H1 (cell line): ENCODE measurements at regions not wholly inside any gene's neighbourhood (a gene's known extent, or its start where the extent isn't known, plus 50 kb on each side); places are given as distances from the start of the nearest gene placed in this dataset.

Source experiments
- CTCF ChIA-PET: fragments of 300-600 bp; sonication (Branson Sonifier 250); formaldehyde crosslinking; loops from one replicate; lab custom pipeline; 2021; ENCODE audit not compliant: partially characterized antibody; lab: Charles Lee
- POLR2A ChIA-PET: fragments of 300-600 bp; sonication (Branson Sonifier 250); formaldehyde crosslinking; loops from one replicate; lab custom pipeline; 2021; ENCODE audit warnings: inconsistent platforms; ENCODE audit not compliant: partially characterized antibody; lab: Charles Lee
- DNase-seq, 2 experiments: peaks; one replicate each; pipeline versions ENCODE4 v3.0.0 to v3.0.0-alpha.2; 2010 to 2022; ENCODE audit warnings: low spot score in 2 of 2, low read depth in 1 of 2, mixed read lengths in 1 of 2
- FAIRE-seq: peaks from 2 replicates; lab custom pipeline; 2011; peaks lifted over from hg19 to GRCh38; lab: Jason Lieb, UNC
- H2AFZ ChIP-seq: 2 replicates; pipeline ENCODE4 v1.8.1; 2012; ENCODE audit warnings: low read length, inconsistent platforms
- H2AK5ac ChIP-seq: 2 replicates; pipeline ENCODE4 v1.6.1; 2013; ENCODE audit warnings: low read depth, low read length
- H2BK120ac ChIP-seq: replicated peaks from 2 replicates; pipeline ENCODE3; 2013; ENCODE audit warnings: low read depth, low read length, inconsistent platforms
- H2BK12ac ChIP-seq: 2 replicates; pipeline ENCODE4 v1.6.1; 2013; ENCODE audit warnings: low read depth, low read length
- H2BK15ac ChIP-seq: 2 replicates; pipeline ENCODE4 v1.6.1; 2013; ENCODE audit warnings: low read length
- H2BK20ac ChIP-seq: 2 replicates; pipeline ENCODE4 v1.6.1; 2013; ENCODE audit warnings: low read length
- H2BK5ac ChIP-seq: 2 replicates; pipeline ENCODE4 v1.6.1; 2013; ENCODE audit warnings: low read depth, low read length
- H3K14ac ChIP-seq: 2 replicates; pipeline ENCODE4 v1.6.1; 2013; ENCODE audit warnings: inconsistent platforms; ENCODE audit not compliant: insufficient read length
- H3K18ac ChIP-seq: 2 replicates; pipeline ENCODE4 v1.6.1; 2013; ENCODE audit warnings: low read length; ENCODE audit errors: extremely low read depth
- H3K23ac ChIP-seq: 2 replicates; pipeline ENCODE4 v1.6.1; 2013; ENCODE audit warnings: inconsistent platforms; ENCODE audit not compliant: insufficient read length
- H3K23me2 ChIP-seq: 2 replicates; pipeline ENCODE4 v1.6.1; 2013; ENCODE audit warnings: low read depth, low read length
- H3K27ac ChIP-seq: 2 replicates; pipeline ENCODE4 v1.6.1; 2011; ENCODE audit warnings: low read depth, low read length, inconsistent platforms
- H3K27me3 ChIP-seq, 4 experiments: replicated peaks in 1 of 4; 1 replicate in 1 of 4; 2 replicates in 3 of 4; pipeline versions ENCODE4 v1.6.1 to v1.8.1; 2011 to 2013; ENCODE audit warnings: low read length in 3 of 4, mild to moderate bottlenecking in 3 of 4, inconsistent platforms in 2 of 4, mixed read lengths in 2 of 4, moderate library complexity in 1 of 4; ENCODE audit not compliant: control insufficient read depth in 3 of 4, insufficient read depth in 3 of 4; ENCODE audit errors: extremely low read depth in 1 of 4
- H3K36me3 ChIP-seq, 4 experiments: 2 replicates each; pipeline versions ENCODE4 v1.6.1 to v1.8.1; 2011 to 2013; ENCODE audit warnings: mild to moderate bottlenecking in 4 of 4, low read length in 3 of 4, moderate library complexity in 2 of 4, control low read depth in 1 of 4, inconsistent platforms in 1 of 4; ENCODE audit not compliant: insufficient read depth in 4 of 4, control insufficient read depth in 2 of 4
- H3K4ac ChIP-seq: replicated peaks from 2 replicates; pipeline ENCODE3; 2013; ENCODE audit warnings: low read length, low read depth, mixed read lengths, inconsistent platforms; ENCODE audit not compliant: insufficient read length
- H3K4me1 ChIP-seq, 4 experiments: replicated peaks in 1 of 4; 1 replicate in 1 of 4; 2 replicates in 3 of 4; pipeline versions ENCODE4 v1.6.1 to v1.8.1; 2011 to 2013; ENCODE audit warnings: low read length in 3 of 4, inconsistent platforms in 2 of 4, mixed read lengths in 1 of 4; ENCODE audit not compliant: insufficient read depth in 4 of 4, control insufficient read depth in 3 of 4
- H3K4me2 ChIP-seq, 2 experiments: 2 replicates each; pipeline versions ENCODE4 v1.6.1 to v1.8.1; 2011 to 2013; ENCODE audit warnings: low read depth in 2 of 2, low read length in 2 of 2, control low read depth in 1 of 2, inconsistent platforms in 1 of 2, mild to moderate bottlenecking in 1 of 2; ENCODE audit not compliant: insufficient read depth in 1 of 2
- H3K4me3 ChIP-seq, 4 experiments: fragments of 200-600, 300-600 bp in 1 of 4; sonication (generic), shearing (Covaris generic), sonication (Bioruptor Twin) in 1 of 4; 2 replicates each; pipeline versions ENCODE4 v1.5.1 to v1.8.1; 2011 to 2016; ENCODE audit warnings: low read length in 4 of 4, low read depth in 3 of 4, control low read depth in 2 of 4, inconsistent platforms in 2 of 4, mild to moderate bottlenecking in 2 of 4, mixed read lengths in 1 of 4, moderate library complexity in 1 of 4; ENCODE audit not compliant: insufficient read depth in 2 of 4; ENCODE audit errors: extremely low read depth in 1 of 4
- H3K56ac ChIP-seq: replicated peaks from 2 replicates; pipeline ENCODE3; 2013; ENCODE audit warnings: low read depth, mild to moderate bottlenecking, mixed read lengths, low read length, inconsistent platforms; ENCODE audit not compliant: insufficient read length
- H3K79me1 ChIP-seq: 2 replicates; pipeline ENCODE4 v1.6.1; 2013; ENCODE audit warnings: low read depth, low read length, control low read depth
- H3K79me2 ChIP-seq, 2 experiments: 2 replicates each; pipeline versions ENCODE4 v1.6.1 to v1.8.1; 2012 to 2013; ENCODE audit warnings: low read length in 2 of 2, mild to moderate bottlenecking in 2 of 2, inconsistent platforms in 1 of 2; ENCODE audit not compliant: insufficient read depth in 2 of 2, control insufficient read depth in 1 of 2
- H3K9ac ChIP-seq, 4 experiments: replicated peaks in 1 of 4; 1 replicate in 1 of 4; 2 replicates in 3 of 4; pipeline versions ENCODE4 v1.6.1 to v1.8.1; 2011 to 2013; ENCODE audit warnings: low read depth in 3 of 4, low read length in 3 of 4, control low read depth in 2 of 4, mild to moderate bottlenecking in 2 of 4, moderate library complexity in 2 of 4, inconsistent platforms in 1 of 4; ENCODE audit errors: extremely low read depth in 1 of 4
- H3K9me3 ChIP-seq, 2 experiments: 2 replicates each; pipeline versions ENCODE4 v1.6.1 to v1.8.1; 2012 to 2013; ENCODE audit warnings: mild to moderate bottlenecking in 2 of 2, moderate library complexity in 2 of 2, control low read depth in 1 of 2, inconsistent platforms in 1 of 2, low read depth in 1 of 2, low read length in 1 of 2, mixed read lengths in 1 of 2; ENCODE audit not compliant: insufficient read depth in 2 of 2
- H4K20me1 ChIP-seq, 2 experiments: replicated peaks in 1 of 2; 2 replicates each; pipeline versions ENCODE3 to v1.8.1; 2011 to 2013; ENCODE audit warnings: inconsistent platforms in 2 of 2, low read length in 2 of 2, mild to moderate bottlenecking in 1 of 2; ENCODE audit not compliant: insufficient read depth in 2 of 2, control insufficient read depth in 1 of 2
- H4K5ac ChIP-seq: 2 replicates; pipeline ENCODE4 v1.6.1; 2013; ENCODE audit warnings: low read length, low read depth, mixed read lengths, inconsistent platforms; ENCODE audit not compliant: insufficient read length
- H4K8ac ChIP-seq: 2 replicates; pipeline ENCODE4 v1.8.0; 2013; ENCODE audit warnings: mild to moderate bottlenecking, moderate library complexity, low read length, inconsistent platforms; ENCODE audit not compliant: insufficient read depth; ENCODE audit errors: extremely low read depth
- H4K91ac ChIP-seq: replicated peaks from 2 replicates; pipeline ENCODE3; 2013; ENCODE audit warnings: low read length, mixed read lengths, inconsistent platforms; ENCODE audit not compliant: insufficient read length
- BACH1 ChIP-seq: IDR thresholded peaks from 2 replicates; pipeline ENCODE4 v1.6.1; 2012; ENCODE audit warnings: low read length, improper control_type of control experiment
- BCL11A ChIP-seq, 2 experiments: IDR thresholded peaks; one replicate each; pipeline ENCODE4 v1.6.1; 2011; ENCODE audit warnings: low read depth in 2 of 2, low read length in 2 of 2, mild to moderate bottlenecking in 2 of 2
- CBX8 ChIP-seq: fragments of 300-800, 300-1000 bp; sonication (generic); IDR thresholded peaks from 2 replicates; pipeline ENCODE4 v1.7.1; 2016; ENCODE audit warnings: low read depth, low read length, borderline replicate concordance
- CHD1 ChIP-seq: IDR thresholded peaks from 2 replicates; pipeline ENCODE4 v1.6.1; 2012; ENCODE audit warnings: low read depth, low read length, improper control_type of control experiment
- E2F6 ChIP-seq: IDR thresholded peaks from 2 replicates; pipeline ENCODE4 v1.6.1; 2012; ENCODE audit warnings: inconsistent platforms
- FOSL1 ChIP-seq: IDR thresholded peaks from 2 replicates; pipeline ENCODE4 v1.6.1; 2011; ENCODE audit warnings: mild to moderate bottlenecking, low read depth, low read length, moderate library complexity; ENCODE audit not compliant: insufficient read depth
- POLR2A ChIP-seq, 2 experiments: IDR thresholded peaks; 1 replicate in 1 of 2; 2 replicates in 1 of 2; pipeline ENCODE4 v1.6.1; 2011; ENCODE audit warnings: low read depth in 2 of 2, low read length in 2 of 2, mild to moderate bottlenecking in 2 of 2; ENCODE audit errors: control extremely low read depth in 1 of 2
- SIN3A ChIP-seq, 2 experiments: IDR thresholded peaks in 1 of 2; conservative IDR thresholded peaks in 1 of 2; 2 replicates each; pipeline ENCODE4 v1.6.1; 2011 to 2012; ENCODE audit warnings: low read length in 2 of 2, improper control_type of control experiment in 1 of 2, low read depth in 1 of 2, mild to moderate bottlenecking in 1 of 2
- SUZ12 ChIP-seq: fragments of 200-600 bp; sonication (generic); IDR thresholded peaks from 2 replicates; pipeline ENCODE4 v1.6.1; 2012; ENCODE audit warnings: mild to moderate bottlenecking, inconsistent platforms, low read length, moderate library complexity, mixed read lengths
- TAF1 ChIP-seq: IDR thresholded peaks from 2 replicates; pipeline ENCODE4 v1.6.1; 2011; ENCODE audit warnings: mild to moderate bottlenecking, low read depth, low read length
- TEAD4 ChIP-seq: IDR thresholded peaks from 2 replicates; pipeline ENCODE4 v1.6.1; 2012; ENCODE audit warnings: low read depth, low read length, inconsistent platforms, mixed read lengths
- WGBS, 2 experiments: shearing (Covaris generic) in 1 of 2; methylation state at CpG; one replicate each; pipeline versions ENCODE4 v1.1.6 to v1.1.7; 2013 to 2015; ENCODE audit warnings: low lambda C conversion rate in 2 of 2, mixed read lengths in 2 of 2, inconsistent platforms in 1 of 2, low coverage in 1 of 2, missing lambda C conversion rate in 1 of 2; ENCODE audit not compliant: insufficient replicate concordance in 2 of 2, insufficient coverage in 1 of 2, insufficient read length in 1 of 2; ENCODE audit errors: extremely low coverage in 1 of 2, missing lambda C conversion rate in 1 of 2; 5-methylcytosine and 5-hydroxymethylcytosine counted together

GRCh38 chr11:37999171-37999570 is 1401.1 kb upstream of the RAG2 start:
- Histone ChIP-seq H3K23me2 (no peaks in the 10 kb centered on the region), H3K56ac (no peak overlapping the region), H3K14ac (no peak overlapping the region), H3K18ac (no peak overlapping the region), H3K4me3 (no peak overlapping the region), H3K4ac (no peak overlapping the region), H3K79me2 (no peaks in the 10 kb centered on the region), H2BK15ac (no peak overlapping the region), H3K9ac (no peak overlapping the region), H3K79me1 (no peaks in the 10 kb centered on the region), H2BK5ac (no peak overlapping the region), H3K4me2 (no peak overlapping the region), H2AFZ (no peak overlapping the region), H2AK5ac (no peak overlapping the region), H2BK12ac (no peak overlapping the region), H2BK20ac (no peak overlapping the region), H3K9me3 (0 out of 4 replicates have a peak, but pooled peaks cover 0 to under 1% of the 10 kb centered on the region in 2 experiments), H4K91ac (no peak overlapping the region), H3K4me1 (no peaks in the 10 kb centered on the region), H3K23ac (no peak overlapping the region), H3K27ac (no peak overlapping the region), H4K5ac (no peak overlapping the region), H3K36me3 (no peaks in the 10 kb centered on the region), H4K20me1 (no peaks in the 10 kb centered on the region), H2BK120ac (no peak overlapping the region), H4K8ac (no peak overlapping the region), H3K27me3 (no peaks in the 10 kb centered on the region)
- ChIA-PET CTCF (no interaction called here), POLR2A (no interaction called here)
- DNase-seq (no peak), FAIRE-seq (no peak)
- WGBS, 2 experiments: 92% methylated on average over 3 of the region's 3 CpGs; no CpG with 5 or more reads in 1 of the 2 experiments
- no peak for TF ChIP-seq E2F6
- TF ChIP-seq FOSL1: no peak
- TF ChIP-seq TEAD4: no peak
- TF ChIP-seq SUZ12: no peak
- TF ChIP-seq TAF1: no peak
- no peak for TF ChIP-seq CHD1
- no peak for TF ChIP-seq POLR2A (IDR thresholded peaks at IDR 0.05; ENCODE audit: control extremely low read depth in 1 of 2, low read depth in 2 of 2, low read length in 2 of 2)
- TF ChIP-seq CBX8: no peak
- no peak for TF ChIP-seq SIN3A (conservative IDR thresholded peaks at IDR 0.05 in 1 of 2, IDR thresholded peaks at IDR 0.05 in 1 of 2; ENCODE audit: low read depth in 1 of 2, low read length in 2 of 2)
- TF ChIP-seq BACH1: no peak
- no peak for TF ChIP-seq BCL11A (IDR thresholded peaks at IDR 0.05; ENCODE audit: low read depth in 2 of 2, low read length in 2 of 2)
